Endothelial cell of umbilical vein (primary cell): ENCODE measurements at regions not wholly inside any gene's neighbourhood (a gene's known extent, or its start where the extent isn't known, plus 50 kb on each side); places are given as distances from the start of the nearest gene placed in this dataset.

ENCODE experiments used
- BruUV-seq: library from RNA; stranded (reverse); fragments of 400-500 nt; replicated peaks from 2 replicates; lab custom pipeline; 2021; lab: Mats Ljungman, UMichigan
- CTCF ChIA-PET: fragments of 300-600, 350-600 bp; sonication (Branson Sonifier 250); formaldehyde crosslinking; loops from one replicate; lab custom pipeline; 2021; ENCODE audit warnings: antibody characterized with exemption, inconsistent platforms; lab: Charles Lee
- POLR2A ChIA-PET: fragments of 300-600, 350-600 bp; sonication (Branson Sonifier 250); formaldehyde crosslinking; loops from one replicate; lab custom pipeline; 2021; ENCODE audit warnings: antibody characterized with exemption, inconsistent platforms; lab: Charles Lee
- DNase-seq: peaks from one replicate; pipeline ENCODE4 v3.0.0-alpha.2; 2011; ENCODE audit warnings: low read depth, low spot score
- FAIRE-seq: peaks from 2 replicates; lab custom pipeline; 2011; peaks lifted over from hg19 to GRCh38; lab: Jason Lieb, UNC
- H2AFZ ChIP-seq: 2 replicates; pipeline ENCODE4 v1.6.0; 2012; ENCODE audit warnings: low read depth, low read length, control low read depth, inconsistent platforms
- H3K27ac ChIP-seq: 2 replicates; pipeline ENCODE4 v1.5.1; 2011; ENCODE audit warnings: low read depth, mild to moderate bottlenecking, control low read depth, low read length, moderate library complexity; ENCODE audit not compliant: insufficient read depth
- H3K27me3 ChIP-seq, 2 experiments: 2 replicates each; pipeline versions ENCODE4 v1.6.0 to v1.6.1; 2011; ENCODE audit warnings: low read length in 2 of 2, mixed read lengths in 1 of 2; ENCODE audit not compliant: control insufficient read depth in 2 of 2, insufficient read depth in 2 of 2
- H3K36me3 ChIP-seq, 2 experiments: 2 replicates in 1 of 2; 3 replicates in 1 of 2; pipeline ENCODE4 v1.5.1; 2011; ENCODE audit warnings: low read length in 2 of 2, mild to moderate bottlenecking in 1 of 2, moderate library complexity in 1 of 2; ENCODE audit not compliant: control insufficient read depth in 2 of 2, insufficient read depth in 2 of 2; ENCODE audit errors: extremely low read depth in 1 of 2
- H3K4me1 ChIP-seq: 3 replicates; pipeline ENCODE4 v1.5.1; 2011; ENCODE audit warnings: mild to moderate bottlenecking, low read length; ENCODE audit not compliant: control insufficient read depth, insufficient read depth; ENCODE audit errors: extremely low read depth
- H3K4me2 ChIP-seq: 2 replicates; pipeline ENCODE4 v1.6.1; 2011; ENCODE audit warnings: low read length, control low read depth, mixed read lengths; ENCODE audit not compliant: insufficient read depth
- H3K4me3 ChIP-seq, 3 experiments: fragments of 200-600 bp in 1 of 3; sonication (generic), shearing (Covaris generic) in 1 of 3; replicated peaks in 1 of 3; 2 replicates each; pipeline ENCODE4 v1.5.1; 2011 to 2016; ENCODE audit warnings: control low read depth in 3 of 3, low read length in 3 of 3, mild to moderate bottlenecking in 2 of 3, inconsistent platforms in 1 of 3, low read depth in 1 of 3, moderate library complexity in 1 of 3; ENCODE audit not compliant: insufficient read depth in 1 of 3
- H3K79me2 ChIP-seq: 2 replicates; pipeline ENCODE4 v1.6.0; 2012; ENCODE audit warnings: low read length, inconsistent platforms; ENCODE audit not compliant: control insufficient read depth, insufficient read depth
- H3K9ac ChIP-seq: replicated peaks from 2 replicates; pipeline ENCODE3; 2011; ENCODE audit warnings: low read length, control low read depth; ENCODE audit not compliant: insufficient read depth; ENCODE audit errors: extremely low read depth
- H3K9me1 ChIP-seq: replicated peaks from 3 replicates; pipeline ENCODE4 v1.6.0; 2011; ENCODE audit warnings: mild to moderate bottlenecking, low read length; ENCODE audit not compliant: control insufficient read depth, insufficient read depth; ENCODE audit errors: extremely low read depth
- H3K9me3 ChIP-seq: replicated peaks from 2 replicates; pipeline ENCODE4 v1.5.1; 2012; ENCODE audit warnings: low read length, inconsistent platforms; ENCODE audit not compliant: control insufficient read depth, insufficient read depth
- H4K20me1 ChIP-seq: replicated peaks from 2 replicates; pipeline ENCODE3; 2011; ENCODE audit warnings: mild to moderate bottlenecking, low read length; ENCODE audit not compliant: control insufficient read depth, insufficient read depth; ENCODE audit errors: extremely low read depth
- EZH2 ChIP-seq: IDR thresholded peaks from 2 replicates; pipeline ENCODE4 v1.6.1; 2012; ENCODE audit warnings: borderline replicate concordance, low read depth, mild to moderate bottlenecking, moderate library complexity, low read length, inconsistent platforms; ENCODE audit not compliant: severe bottlenecking
- FOS ChIP-seq: IDR thresholded peaks from 2 replicates; pipeline ENCODE4 v1.6.1; 2011; ENCODE audit warnings: mild to moderate bottlenecking, low read length, moderate library complexity, borderline replicate concordance; ENCODE audit not compliant: insufficient read depth
- GATA2 ChIP-seq: IDR thresholded peaks from 2 replicates; pipeline ENCODE4 v1.7.0; 2011; ENCODE audit warnings: low read depth, mild to moderate bottlenecking, moderate library complexity, mixed read lengths, low read length; ENCODE audit not compliant: insufficient read length, insufficient read depth
- JUN ChIP-seq: IDR thresholded peaks from 2 replicates; pipeline ENCODE4 v1.6.1; 2011; ENCODE audit warnings: borderline replicate concordance, low read depth; ENCODE audit not compliant: insufficient read length, insufficient read depth
- MYC ChIP-seq: IDR thresholded peaks from one replicate; pipeline ENCODE4 v1.6.1; 2011; ENCODE audit warnings: mild to moderate bottlenecking, low read depth, low read length
- POLR2A ChIP-seq: IDR thresholded peaks from 2 replicates; pipeline ENCODE4 v1.6.1; 2012; ENCODE audit warnings: low read depth, mild to moderate bottlenecking, control low read depth, low read length
- POLR2AphosphoS5 ChIP-seq: IDR thresholded peaks from 2 replicates; pipeline ENCODE4 v1.6.1; 2012; ENCODE audit warnings: low read depth, mild to moderate bottlenecking, control low read depth, low read length, moderate library complexity; ENCODE audit not compliant: insufficient read depth
- dilution Hi-C: fragments of 300-500 bp; cut with MboI; formaldehyde crosslinking; loops from one replicate; pipeline ENCODE4 v1.15.0; 2019; ENCODE audit warnings: low sequenced_read_pairs; ENCODE audit not compliant: extremely low pct_ligation_motif_present
- intact Hi-C: fragments of 100-400 bp; cut with micrococcal nuclease; formaldehyde crosslinking; loops from one replicate; pipeline ENCODE4 v1.10.0; 2022
- TF ChIP-seq, protein P1 (sequence below): IDR thresholded peaks from 2 replicates; pipeline ENCODE4 v1.6.1; 2011; ENCODE audit not compliant: insufficient read depth, insufficient read length
- TF ChIP-seq, protein P2 (sequence below), 2 donors: IDR thresholded peaks; 1 replicate in 1 of 2; 2 replicates in 1 of 2; pipeline ENCODE4 v1.5.1; 2011; ENCODE audit warnings: low read length in 2 of 2, mild to moderate bottlenecking in 2 of 2, moderate library complexity in 2 of 2, control low read depth in 1 of 2, inconsistent platforms in 1 of 2, low read depth in 1 of 2; ENCODE audit not compliant: insufficient read depth in 1 of 2; ENCODE audit errors: extremely low read depth in 1 of 2

DNA sequence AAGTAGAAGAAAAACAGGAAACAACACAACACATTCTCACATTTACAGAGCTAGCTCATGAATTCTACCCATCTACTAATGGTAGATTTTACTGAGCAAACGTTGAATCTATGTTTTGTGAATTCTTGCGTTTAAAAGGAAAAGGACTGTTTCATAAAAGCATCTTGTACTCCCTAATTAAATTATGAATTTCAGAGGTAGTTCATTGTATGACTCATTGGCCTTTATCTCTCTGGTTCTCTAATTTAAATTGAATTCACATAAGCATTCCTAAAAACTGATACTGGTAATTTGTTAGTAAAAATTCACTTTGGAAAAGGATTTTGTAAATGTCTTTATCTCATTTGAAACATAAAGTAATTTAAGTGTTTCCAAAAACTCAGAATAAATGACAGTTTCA is 687.3 kb downstream of the BRINP3 start:
- H3K27me3 ChIP-seq: no peaks in the 10 kb centered on the region
- H3K4me3 ChIP-seq: no peak overlapping the region
- no peaks in the 10 kb centered on the region for H3K4me1 ChIP-seq
- CTCF ChIA-PET: interaction anchor here (1.2 kb wide), 1 partner anchor 15 kb away, joined by 3 read pairs; no protein-coding TSS in a partner anchor
- POLR2A ChIA-PET: no interaction called here
- FAIRE-seq: no peak
- H3K9ac ChIP-seq: no peak overlapping the region
- BruUV-seq: no TSS peak
- no peaks in the 10 kb centered on the region for H3K9me3 ChIP-seq
- no peak overlapping the region for H3K27ac ChIP-seq
- no peaks in the 10 kb centered on the region for H4K20me1 ChIP-seq
- H3K9me1 ChIP-seq: no peaks in the 10 kb centered on the region
- DNase-seq: no peak
- TF ChIP-seq GATA2 (no peak), JUN (no peak), MYC (no peak), FOS (no peak), POLR2AphosphoS5 (no peak), EZH2 (no peak), POLR2A (no peak)
- TF ChIP-seq, protein P1, sequence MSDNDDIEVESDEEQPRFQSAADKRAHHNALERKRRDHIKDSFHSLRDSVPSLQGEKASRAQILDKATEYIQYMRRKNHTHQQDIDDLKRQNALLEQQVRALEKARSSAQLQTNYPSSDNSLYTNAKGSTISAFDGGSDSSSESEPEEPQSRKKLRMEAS: no peak
- TF ChIP-seq, protein P2, sequence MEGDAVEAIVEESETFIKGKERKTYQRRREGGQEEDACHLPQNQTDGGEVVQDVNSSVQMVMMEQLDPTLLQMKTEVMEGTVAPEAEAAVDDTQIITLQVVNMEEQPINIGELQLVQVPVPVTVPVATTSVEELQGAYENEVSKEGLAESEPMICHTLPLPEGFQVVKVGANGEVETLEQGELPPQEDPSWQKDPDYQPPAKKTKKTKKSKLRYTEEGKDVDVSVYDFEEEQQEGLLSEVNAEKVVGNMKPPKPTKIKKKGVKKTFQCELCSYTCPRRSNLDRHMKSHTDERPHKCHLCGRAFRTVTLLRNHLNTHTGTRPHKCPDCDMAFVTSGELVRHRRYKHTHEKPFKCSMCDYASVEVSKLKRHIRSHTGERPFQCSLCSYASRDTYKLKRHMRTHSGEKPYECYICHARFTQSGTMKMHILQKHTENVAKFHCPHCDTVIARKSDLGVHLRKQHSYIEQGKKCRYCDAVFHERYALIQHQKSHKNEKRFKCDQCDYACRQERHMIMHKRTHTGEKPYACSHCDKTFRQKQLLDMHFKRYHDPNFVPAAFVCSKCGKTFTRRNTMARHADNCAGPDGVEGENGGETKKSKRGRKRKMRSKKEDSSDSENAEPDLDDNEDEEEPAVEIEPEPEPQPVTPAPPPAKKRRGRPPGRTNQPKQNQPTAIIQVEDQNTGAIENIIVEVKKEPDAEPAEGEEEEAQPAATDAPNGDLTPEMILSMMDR (IDR thresholded peaks at IDR 0.05; ENCODE audit: extremely low read depth in 1 of 2, insufficient read depth in 1 of 2, low read depth in 1 of 2, low read length in 2 of 2): no peak
- intact Hi-C loops (no loop called here), dilution Hi-C loops (no loop called here)
- H2AFZ ChIP-seq: no peak overlapping the region
- no peaks in the 10 kb centered on the region for H3K79me2 ChIP-seq
- H3K36me3 ChIP-seq: no peaks in the 10 kb centered on the region
- no peak overlapping the region for H3K4me2 ChIP-seq
